HG03432 (cell line): ENCODE measurements at regions not wholly inside any gene's neighbourhood (a gene's known extent, or its start where the extent isn't known, plus 50 kb on each side); places are given as distances from the start of the nearest gene placed in this dataset.
"Not testable (repeated sequence)": the region's sequence is repeated elsewhere in the genome, so short reads cannot be mapped to it uniquely, and the experiment has no call there.

Experiments
- ATAC-seq: cut with Tn5 transposase; IDR thresholded peaks from one replicate; pipeline ENCODE4 v1.9.1; 2021; ENCODE audit warnings: mild to moderate bottlenecking, moderate library complexity; ENCODE audit not compliant: unreplicated experiment

GRCh38 chr2:67771380-67771779 is 291.4 kb downstream of the C1D start:
- ATAC-seq, result no peak

DNA sequence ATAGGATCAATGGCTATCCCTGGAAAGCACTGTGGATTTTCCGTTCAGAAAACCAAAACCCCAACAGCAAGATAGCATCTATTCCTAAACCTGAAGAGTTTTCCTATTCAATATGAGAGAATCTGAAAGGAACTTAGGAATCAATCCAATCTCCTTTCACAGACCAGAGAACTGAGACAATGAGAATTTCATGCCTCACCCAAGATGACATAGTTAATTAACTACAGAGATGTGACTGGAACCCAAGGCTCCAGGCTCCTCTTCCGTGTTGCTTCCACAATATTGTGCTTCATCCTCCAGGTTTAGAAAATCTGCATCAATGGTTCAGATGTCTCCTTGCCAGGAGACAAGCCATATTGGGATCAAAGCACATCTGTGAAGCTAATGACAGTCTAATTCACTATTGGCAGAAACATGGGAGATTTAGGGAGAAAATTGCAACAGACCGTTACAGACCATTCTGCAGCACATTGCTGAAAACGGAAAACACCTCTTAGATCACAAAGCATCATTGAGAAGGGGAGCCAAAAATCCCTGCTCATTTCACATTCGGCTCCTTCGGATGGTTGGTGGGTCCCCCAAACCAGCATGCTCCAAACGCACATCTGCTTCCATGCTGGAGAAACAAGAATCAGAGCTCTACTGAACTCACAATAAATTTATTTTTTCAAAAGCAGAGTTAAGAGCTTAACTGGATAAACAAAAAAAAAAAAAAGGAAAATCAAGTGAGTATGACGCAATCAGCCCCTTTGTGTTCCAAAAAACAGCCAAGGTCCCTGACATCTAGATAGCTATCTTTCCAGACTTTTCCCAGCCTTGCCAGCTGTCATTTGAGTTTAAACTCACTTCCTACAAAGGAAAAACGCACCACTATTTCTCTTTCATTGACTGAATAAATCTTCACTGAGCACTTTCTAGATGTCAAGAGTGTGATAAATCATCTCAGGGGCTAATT is 290.3 kb downstream of the C1D start:
- ATAC-seq, result no peak

DNA sequence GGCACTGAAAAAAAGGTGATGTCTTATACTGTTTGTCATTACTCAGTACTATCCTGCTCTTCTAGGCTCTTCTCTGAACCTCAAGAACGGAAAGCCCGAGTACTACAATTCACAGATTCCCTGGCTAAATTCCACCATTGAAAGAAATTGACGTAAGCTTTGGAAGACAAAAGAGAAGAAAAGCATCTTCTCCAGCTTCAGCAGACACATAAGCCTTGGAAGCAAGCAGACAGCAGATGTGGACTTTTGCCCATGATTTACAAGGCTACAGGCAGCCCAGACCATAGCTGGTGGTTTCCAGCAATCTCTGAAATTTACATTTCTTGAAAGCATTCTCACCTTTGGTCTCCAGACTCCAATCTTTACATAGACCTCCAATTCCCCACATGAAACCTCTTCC is 289.0 kb downstream of the C1D start:
- no peak for ATAC-seq

DNA sequence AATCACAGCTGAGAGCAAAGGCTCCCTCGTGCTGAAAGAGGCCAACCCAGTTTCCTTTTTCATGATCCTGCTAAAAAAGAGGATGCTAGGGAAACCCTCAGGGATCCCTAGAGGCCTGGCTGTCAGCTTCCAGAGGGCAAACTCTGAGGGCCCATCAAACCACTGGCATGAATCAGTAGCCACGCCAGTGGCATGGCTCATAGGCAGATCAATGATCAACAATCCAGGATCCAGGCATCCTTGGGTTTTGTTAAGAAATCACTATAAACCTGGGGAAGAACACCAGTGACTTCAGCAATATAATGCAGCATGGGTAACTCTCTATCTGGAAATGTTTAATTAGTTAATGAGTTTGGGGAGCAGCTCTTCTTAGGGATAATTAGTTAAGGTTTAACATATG is 286.5 kb downstream of the C1D start:
- ATAC-seq, result no peak

DNA sequence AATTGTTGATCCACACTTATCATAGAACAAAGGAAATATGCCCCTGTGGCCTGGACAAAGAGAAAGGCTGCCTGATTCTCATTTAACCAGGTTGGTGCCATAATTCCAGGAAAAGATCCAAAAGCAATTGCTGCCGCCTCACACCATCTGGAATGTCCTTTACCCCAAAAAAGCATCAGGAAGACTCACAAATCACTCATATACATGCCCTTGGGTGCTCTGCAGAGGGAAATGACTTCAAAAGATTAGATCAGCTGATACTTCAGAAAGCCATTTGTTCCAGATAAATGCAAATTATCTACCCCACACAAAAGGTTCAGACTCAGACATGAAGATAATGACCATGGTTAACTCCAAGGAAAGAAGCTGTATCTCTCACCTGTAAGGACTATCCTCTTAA is 285.8 kb downstream of the C1D start:
- no peak for ATAC-seq

- no peak for ATAC-seq
These were observed 284.9 kb downstream of the C1D start for GRCh38 chr2:67777836-67778429.

DNA sequence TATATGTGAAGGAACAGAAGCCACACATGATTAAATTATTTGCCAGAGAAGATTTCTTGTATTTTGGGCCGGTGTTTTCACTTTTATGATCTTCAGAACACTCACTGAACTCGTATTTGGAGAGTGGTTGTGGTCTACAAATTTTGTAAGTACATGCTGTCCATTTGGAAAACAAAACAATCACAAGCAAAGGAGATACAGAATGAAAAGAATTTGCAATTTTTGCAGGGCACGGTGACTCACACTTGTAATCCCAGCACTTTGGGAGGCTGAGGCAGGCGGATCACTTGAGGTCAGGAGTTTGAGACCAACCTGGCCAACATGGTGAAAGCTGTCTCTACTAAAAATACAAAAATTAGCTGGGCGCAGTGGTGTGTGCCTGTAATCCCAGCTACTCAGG is 282.0 kb downstream of the C1D start:
- ATAC-seq, result not testable (repeated sequence)

- ATAC-seq, result no peak
These were observed 280.4 kb downstream of the C1D start for GRCh38 chr2:67782443-67782842.

- ATAC-seq, result no peak
These were observed 279.8 kb downstream of the C1D start for GRCh38 chr2:67783026-67783425.

- ATAC-seq, result no peak
These were observed 272.2 kb downstream of the C1D start for GRCh38 chr2:67790622-67791021.

- no peak for ATAC-seq
These were observed 270.6 kb downstream of the C1D start for GRCh38 chr2:67792191-67792590.

DNA sequence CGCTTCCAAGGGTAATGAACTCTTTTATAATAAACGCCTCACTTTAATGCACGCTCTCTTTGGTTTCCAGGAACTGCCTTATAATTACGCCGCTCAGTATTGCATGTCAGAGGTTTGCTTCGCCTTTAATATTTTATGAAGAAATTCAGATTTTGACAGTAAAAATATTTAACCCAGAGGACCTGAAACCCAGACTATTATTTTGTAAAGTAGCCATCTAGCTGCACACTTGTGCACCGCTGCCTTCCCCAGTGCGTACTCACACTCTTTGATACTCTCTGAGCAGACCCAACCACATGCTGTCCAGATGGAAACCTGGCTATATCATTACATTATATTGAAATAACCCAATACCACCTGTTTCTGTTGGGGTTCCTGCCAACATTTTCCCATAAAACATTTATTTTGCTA is 270.1 kb downstream of the C1D start:
- no peak for ATAC-seq

DNA sequence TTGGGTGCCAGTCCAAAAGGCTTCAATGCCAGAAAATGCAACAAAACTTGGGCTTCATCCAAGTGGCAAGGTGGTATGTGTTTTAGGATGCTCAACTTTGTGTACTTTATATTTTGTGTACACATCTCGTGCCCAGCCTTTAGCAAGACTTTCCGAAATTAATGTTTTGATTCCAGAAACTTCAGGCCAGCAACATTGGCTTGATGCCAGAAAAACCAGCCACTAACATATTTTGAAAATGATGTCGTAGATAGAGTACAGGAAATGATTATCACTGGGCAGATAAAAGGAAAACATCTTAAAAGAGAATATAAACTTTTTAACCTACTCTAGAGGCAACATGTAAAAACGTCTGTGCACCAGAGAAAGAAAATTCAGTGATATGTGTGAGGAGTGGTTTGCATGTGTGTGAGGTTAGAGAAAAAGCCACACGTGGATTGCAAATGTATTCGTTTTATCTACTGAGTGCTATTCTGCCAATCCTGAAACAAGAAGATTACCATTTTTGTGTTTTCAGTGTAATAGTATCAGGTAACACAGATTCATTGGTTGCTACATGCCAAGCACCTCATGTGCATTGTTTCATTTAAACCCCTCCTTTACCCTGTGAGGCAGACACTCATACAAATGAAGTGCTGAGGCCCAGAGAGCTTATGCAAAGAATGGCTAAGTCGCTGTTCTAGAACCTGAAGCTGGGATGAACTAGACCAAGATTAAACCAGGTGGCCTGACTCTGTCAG is 264.8 kb downstream of the C1D start:
- no peak for ATAC-seq

GRCh38 chr2:67798541-67799160 is 264.2 kb downstream of the C1D start:
- ATAC-seq, result no peak

- ATAC-seq, result no peak
These were observed 262.9 kb downstream of the C1D start for GRCh38 chr2:67799886-67800285.

DNA sequence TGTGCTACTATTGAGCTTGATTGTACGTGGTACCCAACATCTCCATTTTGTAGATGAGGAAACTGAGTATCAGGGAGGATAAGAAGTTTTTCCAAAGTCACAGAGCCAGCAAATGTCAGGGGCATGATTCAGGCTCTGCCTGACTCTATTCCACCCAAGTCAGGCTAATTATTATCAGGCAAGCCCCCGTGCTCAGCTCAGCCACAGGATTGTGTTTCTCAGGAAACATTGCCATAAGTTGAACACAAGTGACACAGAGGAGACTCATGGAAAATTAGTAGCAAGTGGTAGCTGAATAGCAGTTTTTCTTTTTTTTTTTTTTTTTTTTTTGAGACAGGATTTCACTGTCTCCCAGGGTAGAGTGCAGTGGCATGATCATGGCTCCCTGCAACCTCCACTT is 260.5 kb downstream of the C1D start:
- no peak for ATAC-seq

- ATAC-seq, result no peak
These were observed 260.0 kb downstream of the C1D start for GRCh38 chr2:67802824-67803223.

DNA sequence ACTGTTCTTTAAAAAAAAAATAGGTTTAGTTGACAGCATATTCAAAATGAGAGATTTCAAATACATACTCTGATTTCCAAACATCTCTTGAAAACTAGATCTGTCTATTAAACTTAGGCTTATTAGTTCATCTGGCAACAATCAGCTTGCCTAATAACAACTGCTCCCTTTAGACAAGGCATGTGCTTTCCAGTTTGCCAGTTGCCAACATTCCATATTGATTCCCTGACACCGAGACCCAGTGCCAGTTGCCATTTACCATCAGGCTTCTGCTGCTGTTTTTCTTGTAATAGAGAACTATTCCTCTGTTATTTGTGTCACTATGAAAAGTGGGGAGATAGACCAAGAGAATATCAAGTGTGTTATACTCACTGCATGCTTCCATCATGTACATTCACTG is 256.0 kb downstream of the C1D start:
- ATAC-seq, result no peak

DNA sequence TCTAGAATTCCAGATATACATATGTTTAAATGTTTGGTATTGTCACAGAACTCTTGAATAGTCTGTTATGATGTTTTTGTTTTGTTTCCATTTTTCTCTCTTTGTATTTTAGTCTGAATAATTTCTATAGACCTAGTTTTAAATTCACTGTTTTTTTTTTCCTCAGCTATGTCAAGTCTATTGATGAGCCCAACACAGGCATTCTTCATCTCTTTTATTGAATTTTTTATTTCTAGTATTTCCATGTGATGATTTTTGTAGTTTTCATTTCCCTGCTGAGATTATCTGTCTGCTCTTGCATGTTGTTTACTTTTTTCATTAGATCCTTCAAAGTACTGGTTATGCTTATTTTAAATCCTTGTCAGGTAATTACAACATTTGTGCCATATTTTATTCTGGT is 254.7 kb downstream of the C1D start:
- ATAC-seq, result no peak

- no peak for ATAC-seq
These were observed 250.1 kb downstream of the C1D start for GRCh38 chr2:67812682-67813081.

- no peak for ATAC-seq
These were observed 239.1 kb downstream of the C1D start for GRCh38 chr2:67823726-67824125.
